KMS-11 (cell line): ENCODE measurements at regions not wholly inside any gene's neighbourhood (a gene's known extent, or its start where the extent isn't known, plus 50 kb on each side); places are given as distances from the start of the nearest gene placed in this dataset.

ENCODE experiments used
- H2AFZ ChIP-seq: fragments of 200-600 bp; sonication (generic); 2 replicates; pipeline ENCODE4 v1.6.1; 2016; ENCODE audit warnings: antibody characterized with exemption, mixed run types, low read depth
- H3K27ac ChIP-seq: fragments of 200-600 bp; sonication (generic); 2 replicates; pipeline ENCODE4 v1.6.1; 2016; ENCODE audit warnings: mild to moderate bottlenecking, mixed run types
- H3K27me3 ChIP-seq: fragments of 200-600 bp; sonication (generic); 2 replicates; pipeline ENCODE4 v1.6.1; 2017; ENCODE audit warnings: mild to moderate bottlenecking, low read depth, mixed run types, moderate library complexity; ENCODE audit not compliant: insufficient read depth
- H3K36me3 ChIP-seq: fragments of 200-600 bp; sonication (generic); 2 replicates; pipeline ENCODE4 v1.6.1; 2017; ENCODE audit warnings: mild to moderate bottlenecking, mixed run types; ENCODE audit not compliant: insufficient read depth
- H3K4me1 ChIP-seq: fragments of 200-600 bp; sonication (generic); 2 replicates; pipeline ENCODE4 v1.6.1; 2016; ENCODE audit warnings: mild to moderate bottlenecking, low read depth, mixed run types; ENCODE audit not compliant: poor library complexity, severe bottlenecking
- H3K4me2 ChIP-seq: fragments of 200-600 bp; sonication (generic); 2 replicates; pipeline ENCODE4 v1.7.0; 2016; ENCODE audit warnings: mild to moderate bottlenecking, mixed run types
- H3K4me3 ChIP-seq: fragments of 200-600 bp; sonication (generic); IDR thresholded peaks from 2 replicates; pipeline ENCODE4 v1.6.1; 2017; ENCODE audit warnings: low read depth, low read length, mixed read lengths; ENCODE audit not compliant: insufficient read depth
- H3K79me2 ChIP-seq: fragments of 200-600 bp; sonication (generic); 2 replicates; pipeline ENCODE4 v1.6.1; 2016; ENCODE audit warnings: low read depth, mixed run types; ENCODE audit not compliant: insufficient read depth
- H3K9ac ChIP-seq: fragments of 200-600 bp; sonication (generic); 2 replicates; pipeline ENCODE4 v1.6.1; 2016; ENCODE audit warnings: mild to moderate bottlenecking, mixed run types
- H4K20me1 ChIP-seq: fragments of 200-600 bp; sonication (generic); 2 replicates; pipeline ENCODE4 v1.6.1; 2016; ENCODE audit warnings: mild to moderate bottlenecking, mixed run types; ENCODE audit not compliant: insufficient read depth
- CTCF ChIP-seq: fragments of 200-600 bp; sonication (generic); conservative IDR thresholded peaks from 2 replicates; pipeline ENCODE4 v1.6.1; 2017; ENCODE audit warnings: low read depth, mild to moderate bottlenecking, antibody characterized with exemption, low read length, moderate library complexity, mixed read lengths

GRCh38 chr1:38743184-38743583, 116.4 kb downstream of the RRAGC start:
- Histone ChIP-seq H3K27ac (no peak overlapping the region), H3K4me2 (no peak overlapping the region), H3K27me3 (no peaks in the 10 kb centered on the region), H3K9ac (no peak overlapping the region), H3K4me1 (no peaks in the 10 kb centered on the region), H3K4me3 (no peak overlapping the region), H3K36me3 (no peaks in the 10 kb centered on the region), H2AFZ (no peak overlapping the region), H4K20me1 (no peaks in the 10 kb centered on the region), H3K79me2 (no peaks in the 10 kb centered on the region)
- no peak for TF ChIP-seq CTCF

- no peak overlapping the region for H3K9ac ChIP-seq
Observed at GRCh38 chr1:38741341-38741740, 118.2 kb downstream of the RRAGC start.

GRCh38 chr1:38740487-38740886, 119.1 kb downstream of the RRAGC start:
- Histone ChIP-seq H3K27ac (no peak overlapping the region), H2AFZ (no peak overlapping the region), H3K4me3 (no peak overlapping the region), H3K9ac (no peak overlapping the region), H3K79me2 (no peaks in the 10 kb centered on the region), H3K27me3 (no peaks in the 10 kb centered on the region), H3K4me2 (no peak overlapping the region), H3K4me1 (no peaks in the 10 kb centered on the region), H3K36me3 (no peaks in the 10 kb centered on the region), H4K20me1 (no peaks in the 10 kb centered on the region)
- TF ChIP-seq CTCF = no peak

More at GRCh38 chr1:38741341-38741740, 118.2 kb downstream of the RRAGC start:
- Histone ChIP-seq H3K4me1 (no peaks in the 10 kb centered on the region), H3K27me3 (no peaks in the 10 kb centered on the region), H4K20me1 (no peaks in the 10 kb centered on the region), H3K4me2 (no peak overlapping the region), H3K4me3 (no peak overlapping the region), H3K36me3 (no peaks in the 10 kb centered on the region), H2AFZ (no peak overlapping the region), H3K79me2 (no peaks in the 10 kb centered on the region), H3K27ac (no peak overlapping the region)
- TF ChIP-seq CTCF = no peak

- no peak overlapping the region for H3K4me3 ChIP-seq
- TF ChIP-seq CTCF = no peak
- no peaks in the 10 kb centered on the region for H3K36me3 ChIP-seq
- H3K27me3 ChIP-seq = no peaks in the 10 kb centered on the region
- no peaks in the 10 kb centered on the region for H3K4me1 ChIP-seq
- H3K27ac ChIP-seq = no peak overlapping the region
- H2AFZ ChIP-seq = no peak overlapping the region
- no peak overlapping the region for H3K9ac ChIP-seq
- H3K79me2 ChIP-seq = no peaks in the 10 kb centered on the region
- H3K4me2 ChIP-seq = no peak overlapping the region
- no peaks in the 10 kb centered on the region for H4K20me1 ChIP-seq
Observed at GRCh38 chr1:38738207-38738606, 121.4 kb downstream of the RRAGC start.
